GM12892 (cell line): ENCODE measurements at regions not wholly inside any gene's neighbourhood (a gene's known extent, or its start where the extent isn't known, plus 50 kb on each side); places are given as distances from the start of the nearest gene placed in this dataset.

Experiments used
- POLR2A ChIP-seq: IDR thresholded peaks from 2 replicates; pipeline ENCODE4 v1.6.1; 2011; ENCODE audit warnings: low read depth, low read length, control low read depth
- POLR2AphosphoS5 ChIP-seq: IDR thresholded peaks from 2 replicates; pipeline ENCODE4 v1.6.1; 2011; ENCODE audit warnings: low read depth, low read length, control low read depth

DNA sequence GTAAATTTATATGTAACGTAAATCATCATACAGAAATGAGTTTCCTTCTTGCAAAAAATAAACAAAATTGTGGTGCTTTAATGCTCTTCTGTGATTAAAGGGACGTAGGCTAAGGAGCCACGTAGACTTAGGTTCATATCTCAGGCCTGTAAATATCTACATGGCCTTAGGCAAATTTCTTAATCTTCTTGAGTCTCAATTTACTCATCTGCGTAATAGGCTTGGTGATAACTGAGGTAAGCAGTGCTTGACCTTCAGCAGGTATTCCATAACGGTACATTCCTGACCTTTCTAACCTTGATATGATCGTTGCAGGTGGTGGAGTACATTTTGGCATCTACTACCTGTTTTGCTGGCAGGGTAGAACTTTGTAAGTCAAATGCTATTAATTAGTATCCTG is 65.2 kb upstream of the TLR3 start:
- TF ChIP-seq POLR2AphosphoS5 (no peak), POLR2A (no peak)
